SK-N-SH treated with all-trans-retinoic acid at 6 μM for 48 hours (cell line): ENCODE measurements at regions not wholly inside any gene's neighbourhood (a gene's known extent, or its start where the extent isn't known, plus 50 kb on each side); places are given as distances from the start of the nearest gene placed in this dataset.

ENCODE experiments used
- ATAC-seq: fragments of 200-7000 bp; cut with Tn5 transposase; 3 replicates; pipeline ENCODE4 v1.9.1; 2020; ENCODE audit warnings: mild to moderate bottlenecking, moderate library complexity
- BACH2 ChIP-seq: fragments of 250-450 bp; sonication (Bioruptor Pico); IDR thresholded peaks from 2 replicates; pipeline ENCODE4 v1.9.0; 2021; ENCODE audit warnings: mild to moderate bottlenecking, borderline replicate concordance
- CSDC2 ChIP-seq: fragments of 250-450 bp; sonication (Bioruptor Pico); IDR thresholded peaks from 2 replicates; pipeline ENCODE4 v1.5.0; 2020; ENCODE audit warnings: mild to moderate bottlenecking, moderate library complexity
- ESRRG ChIP-seq: fragments of 250-450 bp; sonication (Bioruptor Pico); IDR thresholded peaks from 2 replicates; pipeline ENCODE4 v1.6.1; 2021; ENCODE audit warnings: mild to moderate bottlenecking
- GLIS3 ChIP-seq: fragments of 250-450 bp; sonication (Bioruptor Pico); IDR thresholded peaks from 2 replicates; pipeline ENCODE4 v1.5.0; 2020; ENCODE audit warnings: mild to moderate bottlenecking, moderate library complexity
- OSR1 ChIP-seq: fragments of 250-450 bp; sonication (Bioruptor Pico); IDR thresholded peaks from 2 replicates; pipeline ENCODE4 v1.8.0; 2022; ENCODE audit warnings: moderate library complexity, mild to moderate bottlenecking, inconsistent platforms
- PPARA ChIP-seq: fragments of 250-450 bp; sonication (Bioruptor Pico); IDR thresholded peaks from 2 replicates; pipeline ENCODE4 v1.5.0; 2020; ENCODE audit warnings: mild to moderate bottlenecking, borderline replicate concordance
- RARB ChIP-seq: fragments of 250-450 bp; sonication (Bioruptor Pico); IDR thresholded peaks from 2 replicates; pipeline ENCODE4 v1.8.0; 2021; ENCODE audit warnings: mild to moderate bottlenecking, moderate library complexity
- SNAI2 ChIP-seq: fragments of 250-450 bp; sonication (Bioruptor Pico); IDR thresholded peaks from 2 replicates; pipeline ENCODE4 v1.5.0; 2020; ENCODE audit warnings: mild to moderate bottlenecking, moderate library complexity
- TCF4 ChIP-seq: fragments of 250-450 bp; sonication (Bioruptor Pico); IDR thresholded peaks from 2 replicates; pipeline ENCODE4 v1.8.0; 2021; ENCODE audit warnings: mild to moderate bottlenecking, moderate library complexity, borderline replicate concordance
- TOX ChIP-seq: fragments of 250-450 bp; sonication (Bioruptor Pico); IDR thresholded peaks from 2 replicates; pipeline ENCODE4 v1.8.0; 2021; ENCODE audit warnings: mild to moderate bottlenecking, moderate library complexity, borderline replicate concordance
- ZC3H10 ChIP-seq: fragments of 250-450 bp; sonication (Bioruptor Pico); IDR thresholded peaks from 2 replicates; pipeline ENCODE4 v1.5.1; 2021; ENCODE audit warnings: mild to moderate bottlenecking, moderate library complexity
- ZFP3 ChIP-seq: fragments of 250-450 bp; sonication (Bioruptor Pico); IDR thresholded peaks from 2 replicates; pipeline ENCODE4 v1.5.0; 2020; ENCODE audit warnings: mild to moderate bottlenecking, moderate library complexity
- ZFP30 ChIP-seq: fragments of 450-650 bp; formaldehyde crosslinking; IDR thresholded peaks from 2 replicates; pipeline ENCODE4 v1.5.0; 2022; ENCODE audit warnings: mild to moderate bottlenecking, moderate library complexity
- ZNF565 ChIP-seq: fragments of 450-650 bp; formaldehyde crosslinking; conservative IDR thresholded peaks from 2 replicates; pipeline ENCODE4 v1.5.0; 2020; ENCODE audit warnings: low read depth, mild to moderate bottlenecking, moderate library complexity
- ZNF8 ChIP-seq: fragments of 450-650 bp; formaldehyde crosslinking; IDR thresholded peaks from 2 replicates; pipeline ENCODE4 v1.5.0; 2020; ENCODE audit warnings: mild to moderate bottlenecking, moderate library complexity
- TF ChIP-seq, protein P1 (sequence below): fragments of 250-450 bp; sonication (Bioruptor Pico); IDR thresholded peaks from 2 replicates; pipeline ENCODE4 v1.8.0; 2020; ENCODE audit warnings: mild to moderate bottlenecking, moderate library complexity, borderline replicate concordance
- TF ChIP-seq, protein P2 (sequence below): fragments of 250-450 bp; sonication (Bioruptor Pico); IDR thresholded peaks from 2 replicates; pipeline ENCODE4 v1.5.1; 2020; ENCODE audit warnings: low read depth, mild to moderate bottlenecking, moderate library complexity
- TF ChIP-seq, protein P3 (sequence below): fragments of 250-450 bp; sonication (Bioruptor Pico); IDR thresholded peaks from 2 replicates; pipeline ENCODE4 v1.8.0; 2021; ENCODE audit warnings: low read depth, mild to moderate bottlenecking, moderate library complexity, borderline replicate concordance
- TF ChIP-seq, protein P4 (sequence below): fragments of 250-450 bp; sonication (Bioruptor Pico); IDR thresholded peaks from 2 replicates; pipeline ENCODE4 v1.5.1; 2021; ENCODE audit warnings: mild to moderate bottlenecking, moderate library complexity

DNA sequence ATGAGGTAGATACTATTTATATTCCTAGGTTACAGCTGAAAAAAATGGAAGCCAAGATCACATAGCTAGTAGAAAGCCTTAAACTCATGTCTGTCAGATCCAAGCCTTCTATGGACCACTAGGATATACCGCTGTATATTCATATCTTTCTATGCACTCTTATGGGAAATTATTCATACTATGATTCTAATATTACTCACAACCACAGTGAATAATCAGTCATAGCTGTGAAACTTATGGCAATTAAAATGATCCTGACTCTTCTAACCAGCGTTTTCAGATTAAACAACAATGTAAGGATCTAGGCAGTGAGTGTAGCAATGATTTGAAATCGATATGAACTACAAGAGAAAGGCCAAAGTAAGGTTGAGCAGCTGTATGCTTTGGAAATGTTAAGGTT is 111.0 kb downstream of the RASGEF1B start:
- ATAC-seq: no peak
- TF ChIP-seq ESRRG (CRISPR knock-in tag) (no peak), BACH2 (no peak), OSR1 (no peak), ZNF8 (CRISPR knock-in tag) (no peak), SNAI2 (CRISPR knock-in tag) (no peak), ZNF565 (CRISPR knock-in tag) (no peak), TOX (CRISPR knock-in tag) (no peak), ZFP30 (CRISPR knock-in tag) (no peak), CSDC2 (CRISPR knock-in tag) (no peak), TCF4 (CRISPR knock-in tag) (no peak)
- TF ChIP-seq, protein P1, sequence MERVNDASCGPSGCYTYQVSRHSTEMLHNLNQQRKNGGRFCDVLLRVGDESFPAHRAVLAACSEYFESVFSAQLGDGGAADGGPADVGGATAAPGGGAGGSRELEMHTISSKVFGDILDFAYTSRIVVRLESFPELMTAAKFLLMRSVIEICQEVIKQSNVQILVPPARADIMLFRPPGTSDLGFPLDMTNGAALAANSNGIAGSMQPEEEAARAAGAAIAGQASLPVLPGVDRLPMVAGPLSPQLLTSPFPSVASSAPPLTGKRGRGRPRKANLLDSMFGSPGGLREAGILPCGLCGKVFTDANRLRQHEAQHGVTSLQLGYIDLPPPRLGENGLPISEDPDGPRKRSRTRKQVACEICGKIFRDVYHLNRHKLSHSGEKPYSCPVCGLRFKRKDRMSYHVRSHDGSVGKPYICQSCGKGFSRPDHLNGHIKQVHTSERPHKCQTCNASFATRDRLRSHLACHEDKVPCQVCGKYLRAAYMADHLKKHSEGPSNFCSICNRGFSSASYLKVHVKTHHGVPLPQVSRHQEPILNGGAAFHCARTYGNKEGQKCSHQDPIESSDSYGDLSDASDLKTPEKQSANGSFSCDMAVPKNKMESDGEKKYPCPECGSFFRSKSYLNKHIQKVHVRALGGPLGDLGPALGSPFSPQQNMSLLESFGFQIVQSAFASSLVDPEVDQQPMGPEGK: no peak
- TF ChIP-seq, protein P2, sequence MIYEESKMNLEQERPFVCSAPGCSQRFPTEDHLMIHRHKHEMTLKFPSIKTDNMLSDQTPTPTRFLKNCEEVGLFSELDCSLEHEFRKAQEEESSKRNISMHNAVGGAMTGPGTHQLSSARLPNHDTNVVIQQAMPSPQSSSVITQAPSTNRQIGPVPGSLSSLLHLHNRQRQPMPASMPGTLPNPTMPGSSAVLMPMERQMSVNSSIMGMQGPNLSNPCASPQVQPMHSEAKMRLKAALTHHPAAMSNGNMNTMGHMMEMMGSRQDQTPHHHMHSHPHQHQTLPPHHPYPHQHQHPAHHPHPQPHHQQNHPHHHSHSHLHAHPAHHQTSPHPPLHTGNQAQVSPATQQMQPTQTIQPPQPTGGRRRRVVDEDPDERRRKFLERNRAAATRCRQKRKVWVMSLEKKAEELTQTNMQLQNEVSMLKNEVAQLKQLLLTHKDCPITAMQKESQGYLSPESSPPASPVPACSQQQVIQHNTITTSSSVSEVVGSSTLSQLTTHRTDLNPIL (CRISPR knock-in tag): no peak
- TF ChIP-seq, protein P3, sequence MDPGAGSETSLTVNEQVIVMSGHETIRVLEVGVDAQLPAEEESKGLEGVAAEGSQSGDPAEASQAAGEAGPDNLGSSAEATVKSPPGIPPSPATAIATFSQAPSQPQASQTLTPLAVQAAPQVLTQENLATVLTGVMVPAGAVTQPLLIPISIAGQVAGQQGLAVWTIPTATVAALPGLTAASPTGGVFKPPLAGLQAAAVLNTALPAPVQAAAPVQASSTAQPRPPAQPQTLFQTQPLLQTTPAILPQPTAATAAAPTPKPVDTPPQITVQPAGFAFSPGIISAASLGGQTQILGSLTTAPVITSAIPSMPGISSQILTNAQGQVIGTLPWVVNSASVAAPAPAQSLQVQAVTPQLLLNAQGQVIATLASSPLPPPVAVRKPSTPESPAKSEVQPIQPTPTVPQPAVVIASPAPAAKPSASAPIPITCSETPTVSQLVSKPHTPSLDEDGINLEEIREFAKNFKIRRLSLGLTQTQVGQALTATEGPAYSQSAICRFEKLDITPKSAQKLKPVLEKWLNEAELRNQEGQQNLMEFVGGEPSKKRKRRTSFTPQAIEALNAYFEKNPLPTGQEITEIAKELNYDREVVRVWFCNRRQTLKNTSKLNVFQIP (CRISPR knock-in tag): no peak

DNA sequence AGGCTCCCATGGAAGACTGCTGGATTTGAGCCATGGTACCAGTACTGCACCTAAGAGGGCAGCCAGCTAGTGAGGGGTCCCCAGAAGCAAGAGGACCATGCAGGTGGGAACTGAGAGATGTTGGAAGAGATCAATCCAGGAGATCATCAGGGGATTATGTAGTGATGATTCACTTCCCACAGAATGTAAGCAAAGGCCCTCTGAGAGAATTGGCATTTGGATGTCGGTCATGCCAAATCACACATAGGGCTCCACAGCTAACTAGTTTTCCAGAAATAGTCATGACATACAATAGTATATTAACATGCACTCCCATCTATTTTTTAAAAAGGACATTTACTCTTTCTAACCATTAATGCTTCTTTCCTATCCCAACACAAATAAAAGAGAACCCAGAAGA is 112.5 kb downstream of the RASGEF1B start:
- ATAC-seq: no peak
- TF ChIP-seq, protein P1: no peak
- no peak for TF ChIP-seq ZFP30 (CRISPR knock-in tag)
- TF ChIP-seq CSDC2 (CRISPR knock-in tag): no peak
- TF ChIP-seq TOX (CRISPR knock-in tag): no peak
- TF ChIP-seq, protein P3 (CRISPR knock-in tag): no peak
- TF ChIP-seq, protein P2 (CRISPR knock-in tag): no peak
- TF ChIP-seq OSR1: no peak
- TF ChIP-seq ZC3H10 (CRISPR knock-in tag): no peak
- no peak for TF ChIP-seq ESRRG (CRISPR knock-in tag)
- TF ChIP-seq RARB (CRISPR knock-in tag): no peak
- TF ChIP-seq ZNF8 (CRISPR knock-in tag): no peak
- TF ChIP-seq ZFP3 (CRISPR knock-in tag): no peak
- no peak for TF ChIP-seq PPARA (CRISPR knock-in tag)
- TF ChIP-seq TCF4 (CRISPR knock-in tag): no peak
- TF ChIP-seq GLIS3 (CRISPR knock-in tag): no peak
- TF ChIP-seq, protein P4, sequence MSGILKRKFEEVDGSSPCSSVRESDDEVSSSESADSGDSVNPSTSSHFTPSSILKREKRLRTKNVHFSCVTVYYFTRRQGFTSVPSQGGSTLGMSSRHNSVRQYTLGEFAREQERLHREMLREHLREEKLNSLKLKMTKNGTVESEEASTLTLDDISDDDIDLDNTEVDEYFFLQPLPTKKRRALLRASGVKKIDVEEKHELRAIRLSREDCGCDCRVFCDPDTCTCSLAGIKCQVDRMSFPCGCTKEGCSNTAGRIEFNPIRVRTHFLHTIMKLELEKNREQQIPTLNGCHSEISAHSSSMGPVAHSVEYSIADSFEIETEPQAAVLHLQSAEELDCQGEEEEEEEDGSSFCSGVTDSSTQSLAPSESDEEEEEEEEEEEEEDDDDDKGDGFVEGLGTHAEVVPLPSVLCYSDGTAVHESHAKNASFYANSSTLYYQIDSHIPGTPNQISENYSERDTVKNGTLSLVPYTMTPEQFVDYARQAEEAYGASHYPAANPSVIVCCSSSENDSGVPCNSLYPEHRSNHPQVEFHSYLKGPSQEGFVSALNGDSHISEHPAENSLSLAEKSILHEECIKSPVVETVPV (CRISPR knock-in tag): no peak
